Stimulated activated CD4-positive, alpha-beta T cell treated with anti-CD3 and anti-CD28 coated beads, TNF-alpha, amount 100 ng/mL, for 24 hours (primary cell): ENCODE measurements at regions not wholly inside any gene's neighbourhood (a gene's known extent, or its start where the extent isn't known, plus 50 kb on each side); places are given as distances from the start of the nearest gene placed in this dataset.
"Not testable (repeated sequence)": the region's sequence is repeated elsewhere in the genome, so short reads cannot be mapped to it uniquely, and the experiment has no call there.

ENCODE experiments used
- DNase-seq, 3 experiments: peaks; one replicate each; pipeline ENCODE4 v3.0.0-alpha.2; 2020; ENCODE audit warnings: low read depth in 3 of 3

DNA sequence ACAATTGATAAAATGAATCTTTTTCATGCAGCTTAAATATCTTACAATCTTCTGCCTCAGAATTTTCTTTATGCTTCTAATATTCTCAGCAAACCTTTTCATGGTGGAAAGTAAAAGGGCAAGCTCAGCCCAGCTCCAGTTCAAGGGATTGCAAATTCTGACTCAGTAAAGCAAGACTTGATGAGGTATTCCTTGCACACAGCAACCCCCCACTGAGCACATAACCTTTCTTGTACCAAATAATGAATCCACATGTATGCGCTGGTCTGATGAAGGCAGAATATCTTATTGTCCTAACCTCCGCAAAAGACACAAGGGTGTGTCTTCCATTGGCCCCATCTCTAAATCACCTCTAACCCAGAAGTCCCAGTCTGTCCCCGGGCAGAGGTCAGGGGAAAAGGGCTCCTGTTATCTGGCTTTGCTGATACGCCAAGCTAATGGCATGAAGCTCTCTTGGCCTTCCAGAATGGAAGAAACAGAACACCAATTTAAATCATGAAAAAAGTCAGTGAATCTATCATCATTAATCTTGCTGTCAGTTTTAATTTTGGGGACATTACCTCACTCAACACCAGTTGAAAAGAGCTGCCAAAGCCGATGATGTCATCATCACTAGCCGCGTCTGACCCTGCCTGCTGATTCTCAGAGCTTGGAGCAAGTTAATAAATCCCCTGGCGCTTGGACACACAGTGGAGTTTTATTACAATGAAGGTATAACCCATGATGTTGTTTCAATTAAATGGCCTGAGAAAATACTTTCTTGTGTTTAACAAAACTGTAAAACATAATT is 592.5 kb upstream of the CLINT1 start:
- no peak for DNase-seq

- no peak for DNase-seq
Measured at GRCh38 chr5:158450751-158451171, 591.8 kb upstream of the CLINT1 start.

- DNase-seq: not testable (repeated sequence)
Measured at GRCh38 chr5:158446761-158447160, 587.8 kb upstream of the CLINT1 start.

DNA sequence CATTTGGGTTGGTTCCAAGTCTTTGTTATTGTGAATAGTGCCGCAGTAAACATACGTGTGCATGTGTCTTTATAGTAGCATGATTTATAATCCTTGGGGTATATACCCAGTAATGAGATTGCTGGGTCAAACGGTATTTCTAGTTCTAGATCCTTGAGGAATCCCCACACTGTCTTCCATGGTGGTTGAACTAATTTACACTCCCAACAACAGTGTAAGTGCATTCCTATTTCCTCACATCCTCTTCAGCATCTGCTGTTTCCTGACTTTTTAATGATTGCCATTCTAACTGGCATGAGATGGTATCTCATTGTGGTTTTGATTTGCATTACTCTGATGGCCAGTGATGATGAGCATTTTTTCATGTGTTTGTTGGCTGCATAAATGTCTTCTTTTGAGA is 580.3 kb upstream of the CLINT1 start:
- not testable (repeated sequence) for DNase-seq

- DNase-seq: no peak
Measured at GRCh38 chr5:158436271-158437065, 577.5 kb upstream of the CLINT1 start.

DNA sequence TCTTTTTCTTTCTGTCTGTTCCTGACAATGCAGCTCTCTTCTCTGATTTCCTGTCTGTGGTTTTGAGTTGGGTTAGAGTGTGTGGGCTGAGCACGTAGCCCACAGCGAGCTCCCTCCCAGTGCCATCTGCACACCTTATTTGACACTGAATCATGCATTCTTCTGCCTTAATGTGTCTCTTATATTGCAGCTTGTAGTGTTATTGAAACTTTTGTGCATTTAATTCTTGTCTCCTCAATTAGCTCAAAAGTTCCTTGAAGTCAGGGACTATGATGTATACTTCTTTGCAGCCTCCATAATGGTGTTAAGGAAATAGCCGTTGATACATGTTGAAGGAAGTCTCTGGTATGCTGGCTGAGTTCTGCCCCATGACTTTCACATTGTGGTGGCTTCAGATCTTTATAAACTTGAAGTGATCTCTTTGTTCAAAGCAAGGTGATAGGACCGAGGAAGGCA is 576.2 kb upstream of the CLINT1 start:
- peak in 2 of 3 experiments; percentile 4 to 34 for DNase-seq

DNA sequence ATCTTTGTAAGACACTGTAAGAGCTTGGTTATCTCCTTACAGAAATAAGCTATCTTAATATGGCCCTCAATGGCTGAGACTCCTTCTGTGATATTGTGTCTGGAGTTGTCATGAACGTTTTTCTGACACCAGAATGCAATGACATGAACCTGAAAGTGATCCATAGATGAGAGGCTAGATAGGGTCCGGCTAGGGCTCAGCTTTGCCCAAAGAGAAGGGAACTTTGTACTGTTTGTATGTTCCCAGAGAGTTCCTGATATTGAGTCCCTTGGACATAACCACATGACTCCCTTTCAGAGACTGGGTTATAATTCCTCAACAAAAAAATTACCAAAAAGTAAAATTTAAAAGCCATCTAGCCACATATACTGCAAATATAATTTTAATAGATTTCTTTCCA is 575.8 kb upstream of the CLINT1 start:
- no peak for DNase-seq

DNA sequence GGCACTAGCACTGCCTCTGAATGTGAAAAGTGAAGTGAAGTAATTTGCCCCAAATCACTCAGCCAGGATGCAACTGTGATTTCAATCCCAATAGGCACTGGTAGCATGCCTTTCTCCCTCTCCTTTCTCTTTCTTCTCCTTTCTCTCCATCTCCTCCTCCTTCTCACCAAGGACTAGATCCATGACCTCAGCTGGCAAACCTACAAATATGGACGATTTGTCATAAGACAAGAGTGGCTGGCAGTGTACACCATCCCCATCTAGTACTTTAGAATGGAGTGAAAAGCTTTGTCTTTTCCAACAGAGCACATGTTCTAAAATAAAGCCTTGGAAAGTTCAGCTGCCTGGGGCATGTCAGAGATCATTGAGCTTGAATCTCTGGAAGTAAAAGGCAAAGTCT is 574.7 kb upstream of the CLINT1 start:
- no peak for DNase-seq

GRCh38 chr5:158431369-158432029 is 572.6 kb upstream of the CLINT1 start:
- no peak for DNase-seq

GRCh38 chr5:158430798-158431167 is 571.8 kb upstream of the CLINT1 start:
- DNase-seq: no peak

DNA sequence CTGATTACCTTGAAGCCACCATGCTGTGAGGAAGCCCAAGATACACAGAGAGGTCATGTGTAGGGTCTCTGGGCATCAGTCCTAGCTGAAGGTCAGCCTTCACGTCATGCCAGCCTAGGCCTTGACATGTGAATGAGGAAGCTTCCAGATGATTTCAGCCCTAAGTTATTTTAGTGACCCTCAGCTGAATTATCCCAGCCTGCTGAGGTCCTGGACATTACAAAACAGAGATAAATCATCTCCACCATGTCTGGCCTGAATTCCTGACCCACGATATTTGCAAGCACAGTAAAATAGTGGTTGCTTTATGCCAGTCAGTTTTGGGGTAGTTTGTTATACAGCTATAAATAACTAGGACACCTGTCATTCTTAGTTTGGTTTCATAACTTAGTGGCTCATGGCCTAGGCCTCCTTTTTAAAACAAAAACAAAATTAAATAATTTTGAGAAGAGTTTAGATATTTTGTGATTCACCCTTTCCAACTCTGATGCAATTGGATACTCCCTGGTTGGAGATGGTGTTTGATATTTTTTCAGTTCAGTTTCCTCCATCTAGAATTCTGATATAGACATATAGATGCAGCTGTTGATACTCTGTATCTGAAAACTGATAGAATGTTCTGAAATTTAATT is 571.3 kb upstream of the CLINT1 start:
- no peak for DNase-seq

DNA sequence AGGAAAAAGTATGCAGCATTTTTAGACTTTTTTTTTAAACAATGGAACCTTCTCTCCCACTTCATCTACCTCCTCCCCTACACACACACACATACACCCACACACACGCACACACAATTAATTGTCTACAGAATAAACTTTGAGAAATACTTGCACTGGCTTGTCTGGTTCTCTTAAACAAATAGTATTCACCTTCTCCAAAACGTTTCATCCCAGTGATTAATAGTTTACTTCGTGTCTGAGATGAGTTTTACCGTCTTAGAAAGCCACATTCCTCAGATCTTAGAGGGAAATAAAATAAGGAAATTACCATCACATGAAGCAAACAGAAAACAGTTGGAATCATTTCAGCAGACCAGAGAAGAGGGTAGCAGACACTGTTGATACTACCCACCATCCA is 570.6 kb upstream of the CLINT1 start:
- no peak for DNase-seq

GRCh38 chr5:158423623-158424200 is 564.8 kb upstream of the CLINT1 start:
- DNase-seq: no peak

GRCh38 chr5:158422653-158423515 is 563.9 kb upstream of the CLINT1 start:
- DNase-seq: no peak

GRCh38 chr5:158421319-158421718 is 562.4 kb upstream of the CLINT1 start:
- DNase-seq: no peak

- no peak for DNase-seq
Measured at GRCh38 chr5:158419186-158419585, 560.2 kb upstream of the CLINT1 start.

GRCh38 chr5:158414780-158415179 is 555.8 kb upstream of the CLINT1 start:
- DNase-seq: no peak

DNA sequence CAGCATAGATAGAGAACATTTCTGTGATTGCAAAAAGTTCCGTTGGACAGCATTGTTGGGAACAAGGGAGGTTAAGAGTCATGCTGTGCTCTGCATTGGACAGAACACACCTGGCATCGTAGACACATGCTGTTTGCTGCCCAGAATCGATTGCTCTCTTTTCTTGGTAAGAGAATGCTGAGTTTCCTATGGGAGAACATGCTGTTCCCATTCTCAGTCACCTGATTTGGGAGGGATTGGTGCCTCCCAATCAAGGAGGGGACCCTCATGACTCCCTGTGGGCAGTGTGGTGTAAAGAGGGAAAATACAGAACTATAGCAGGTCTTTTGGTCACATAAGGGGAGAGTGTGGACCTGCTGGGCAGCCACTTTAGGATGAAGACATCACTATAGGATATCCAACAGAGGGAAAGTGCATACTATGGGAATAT is 555.4 kb upstream of the CLINT1 start:
- no peak for DNase-seq

GRCh38 chr5:158413122-158413680 is 554.3 kb upstream of the CLINT1 start:
- DNase-seq: no peak

GRCh38 chr5:158410976-158411375 is 552.0 kb upstream of the CLINT1 start:
- no peak for DNase-seq
